GM12865 (cell line): ENCODE measurements at regions not wholly inside any gene's neighbourhood (a gene's known extent, or its start where the extent isn't known, plus 50 kb on each side); places are given as distances from the start of the nearest gene placed in this dataset.
A peak's percentile ranks its signal among the peaks of the same experiment; 100 is the strongest.
"Not testable (repeated sequence)": the region's sequence is repeated elsewhere in the genome, so short reads cannot be mapped to it uniquely, and the experiment has no call there.

ENCODE experiments used
- DNase-seq: peaks from one replicate; pipeline ENCODE4 v3.0.0; 2010; ENCODE audit warnings: low read depth
- H3K4me3 ChIP-seq: 2 replicates; pipeline ENCODE4 v1.5.1; 2011; ENCODE audit warnings: mild to moderate bottlenecking, low read depth, low read length, control low read depth
- TF ChIP-seq, protein P1 (sequence below): IDR thresholded peaks from 2 replicates; pipeline ENCODE4 v1.5.1; 2011; ENCODE audit warnings: low read length, control low read depth, low read depth, inconsistent platforms; ENCODE audit not compliant: insufficient read depth; ENCODE audit errors: missing control alignments

DNA sequence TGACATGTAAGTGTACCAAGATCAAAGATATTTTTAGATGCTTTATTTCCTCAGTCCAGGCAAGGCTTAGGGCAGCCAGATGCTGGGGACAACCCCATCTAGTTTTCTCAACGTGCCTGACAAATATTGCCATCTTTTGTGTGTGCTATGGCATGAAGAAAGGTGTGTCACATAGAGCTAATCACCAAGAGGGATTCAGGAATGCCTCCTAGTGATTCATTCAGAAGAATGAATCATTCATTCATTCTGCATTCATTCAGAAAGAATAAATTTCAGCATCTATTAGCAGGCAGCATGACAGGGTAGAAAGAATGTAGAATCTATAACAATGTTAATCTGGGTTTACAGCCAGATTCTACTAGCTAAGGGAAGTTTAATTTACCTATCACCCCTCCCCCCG lies 75.4 kb upstream of the LRRC4C start:
- TF ChIP-seq, protein P1, sequence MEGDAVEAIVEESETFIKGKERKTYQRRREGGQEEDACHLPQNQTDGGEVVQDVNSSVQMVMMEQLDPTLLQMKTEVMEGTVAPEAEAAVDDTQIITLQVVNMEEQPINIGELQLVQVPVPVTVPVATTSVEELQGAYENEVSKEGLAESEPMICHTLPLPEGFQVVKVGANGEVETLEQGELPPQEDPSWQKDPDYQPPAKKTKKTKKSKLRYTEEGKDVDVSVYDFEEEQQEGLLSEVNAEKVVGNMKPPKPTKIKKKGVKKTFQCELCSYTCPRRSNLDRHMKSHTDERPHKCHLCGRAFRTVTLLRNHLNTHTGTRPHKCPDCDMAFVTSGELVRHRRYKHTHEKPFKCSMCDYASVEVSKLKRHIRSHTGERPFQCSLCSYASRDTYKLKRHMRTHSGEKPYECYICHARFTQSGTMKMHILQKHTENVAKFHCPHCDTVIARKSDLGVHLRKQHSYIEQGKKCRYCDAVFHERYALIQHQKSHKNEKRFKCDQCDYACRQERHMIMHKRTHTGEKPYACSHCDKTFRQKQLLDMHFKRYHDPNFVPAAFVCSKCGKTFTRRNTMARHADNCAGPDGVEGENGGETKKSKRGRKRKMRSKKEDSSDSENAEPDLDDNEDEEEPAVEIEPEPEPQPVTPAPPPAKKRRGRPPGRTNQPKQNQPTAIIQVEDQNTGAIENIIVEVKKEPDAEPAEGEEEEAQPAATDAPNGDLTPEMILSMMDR, result no peak
- no peak for DNase-seq
- H3K4me3 ChIP-seq, result no peak overlapping the region

GRCh38 chr11:41536021-41536568 lies 76.6 kb upstream of the LRRC4C start:
- no peak for DNase-seq
- TF ChIP-seq, protein P1, result no peak
- H3K4me3 ChIP-seq, result no peak overlapping the region

DNA sequence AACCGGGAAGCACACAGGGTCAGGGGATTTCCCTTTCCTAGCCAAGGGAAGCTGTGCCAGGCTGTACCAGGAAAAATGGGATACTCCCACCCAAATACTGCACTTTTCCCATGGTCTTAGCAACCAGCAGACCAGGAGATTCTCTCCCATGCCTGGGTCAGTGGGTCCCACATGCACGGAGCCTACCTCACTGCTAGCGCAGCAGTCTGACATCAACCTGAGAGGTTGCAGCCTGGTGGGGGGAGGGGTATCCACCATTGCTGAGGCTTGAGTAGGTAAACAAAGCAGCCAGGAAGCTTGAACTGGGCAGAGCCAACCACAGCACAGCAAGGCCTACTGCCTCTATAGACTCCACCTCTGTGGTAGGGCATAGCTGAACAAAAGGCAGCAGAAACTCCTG lies 85.5 kb upstream of the LRRC4C start:
- DNase-seq, H3K4me3 ChIP-seq: not testable (repeated sequence)

DNA sequence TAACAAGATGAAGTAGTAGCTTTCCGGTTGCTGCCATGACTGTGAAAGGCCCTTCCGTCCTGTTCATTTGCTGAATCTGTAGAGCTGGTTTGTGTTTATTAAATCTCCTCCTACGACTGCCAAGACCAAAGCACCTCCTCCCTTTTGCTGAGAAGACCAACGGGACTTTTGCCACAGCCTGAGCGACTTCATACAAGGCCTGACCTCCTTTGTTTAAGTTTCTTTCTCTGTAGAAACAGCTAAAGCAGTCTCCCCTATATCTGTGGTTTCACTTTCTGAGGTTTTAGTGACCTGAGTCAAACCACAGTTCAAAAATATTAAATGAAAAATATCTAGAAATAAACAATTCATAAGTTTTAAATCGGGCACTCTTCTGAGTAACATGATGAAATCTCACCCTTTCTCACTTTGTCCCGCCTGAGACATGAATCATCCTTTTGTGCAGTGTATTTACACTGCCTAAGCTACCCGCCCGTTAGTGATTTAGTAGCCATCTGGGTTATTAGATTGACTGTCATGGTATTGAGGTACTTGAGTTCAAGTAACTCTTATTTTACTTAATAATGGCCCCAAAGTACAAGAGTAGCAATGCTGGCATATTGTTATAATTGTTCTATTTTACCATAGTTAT lies 119.1 kb upstream of the LRRC4C start:
- TF ChIP-seq, protein P1, result no peak
- H3K4me3 ChIP-seq, result no peak overlapping the region

DNA sequence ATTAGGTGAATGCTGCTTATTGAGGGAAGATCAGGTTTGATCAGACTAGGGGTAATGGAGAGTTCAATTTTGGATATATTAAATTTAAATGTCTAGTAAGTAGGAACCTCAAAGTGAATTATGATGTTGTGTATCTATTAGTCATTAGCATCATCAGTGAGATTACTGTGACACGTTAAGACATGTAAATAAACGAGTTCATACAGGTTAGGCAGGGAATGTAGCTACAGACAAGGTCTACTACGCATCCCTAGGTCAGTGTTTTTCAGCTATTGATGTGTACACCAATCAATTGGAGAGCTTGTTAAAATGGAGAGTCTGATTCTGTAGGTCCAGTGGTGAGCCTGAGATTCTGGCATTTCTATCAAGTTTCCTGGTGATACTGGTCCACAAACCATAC lies 120.1 kb upstream of the LRRC4C start:
- TF ChIP-seq, protein P1, result no peak
- no peak for DNase-seq
- H3K4me3 ChIP-seq, result no peak overlapping the region

More for the DNA sequence above, 119.1 kb upstream of the LRRC4C start:
- peak; percentile 64 for DNase-seq

GRCh38 chr11:41609511-41609910 lies 150.1 kb upstream of the LRRC4C start:
- DNase-seq, result no peak
- no peak overlapping the region for H3K4me3 ChIP-seq
- TF ChIP-seq, protein P1, result no peak

- TF ChIP-seq, protein P1, result peak; percentile 33
- H3K4me3 ChIP-seq, result no peak overlapping the region
- DNase-seq, result peak; percentile 2
Measured at GRCh38 chr11:41612415-41612814, 153.0 kb upstream of the LRRC4C start.
